GM12878 (cell line): ENCODE measurements at regions not wholly inside any gene's neighbourhood (a gene's known extent, or its start where the extent isn't known, plus 50 kb on each side); places are given as distances from the start of the nearest gene placed in this dataset.

Experiments used
- ATAC-seq: fragments of 200-7000 bp; cut with Tn5 transposase; 3 replicates; pipeline ENCODE4 v1.9.1; 2020; ENCODE audit warnings: mild to moderate bottlenecking, moderate library complexity
- BruUV-seq: library from RNA; stranded (reverse); fragments of 400-500 nt; replicated peaks from 2 replicates; lab custom pipeline; 2021; lab: Mats Ljungman, UMichigan
- CTCF ChIA-PET: fragments of 300-600 bp; sonication (Branson Sonifier 250); formaldehyde crosslinking; extraction: SDS; loops from one replicate; lab custom pipeline; 2021; ENCODE audit warnings: inconsistent platforms; lab: Yijun Ruan, JAX
- POLR2A ChIA-PET: fragments of 350-600 bp; formaldehyde crosslinking; extraction: SDS; loops from one replicate; lab custom pipeline; 2021; ENCODE audit warnings: inconsistent platforms; lab: Charles Lee
- RAD21 ChIA-PET: fragments of 300-600 bp; sonication (Branson Sonifier 250); formaldehyde crosslinking; loops from one replicate; lab custom pipeline; 2023; ENCODE audit warnings: antibody characterized with exemption; ENCODE audit not compliant: unreplicated experiment; lab: Charles Lee
- SMC1A ChIA-PET: fragments of 300-600 bp; sonication (Branson Sonifier 250); formaldehyde crosslinking; loops from one replicate; lab custom pipeline; 2023; ENCODE audit not compliant: unreplicated experiment, uncharacterized antibody; lab: Charles Lee
- DNase-seq: peaks from one replicate; pipeline ENCODE4 v3.0.0-alpha.2; 2011; ENCODE audit warnings: low read depth, low spot score
- FAIRE-seq: peaks from 3 replicates; lab custom pipeline; 2011; peaks lifted over from hg19 to GRCh38; lab: Jason Lieb, UNC
- H2AFZ ChIP-seq: 2 replicates; pipeline ENCODE4 v1.6.0; 2011; ENCODE audit warnings: low read depth, low read length, control low read depth; ENCODE audit not compliant: control insufficient read depth
- H3K27ac ChIP-seq: 2 replicates; pipeline ENCODE4 v1.5.1; 2011; ENCODE audit warnings: control low read depth; ENCODE audit not compliant: control insufficient read depth, insufficient read depth
- H3K27me3 ChIP-seq, 2 experiments: replicated peaks in 1 of 2; 2 replicates each; pipeline versions ENCODE4 v1.6.0 to v1.6.1; 2011; ENCODE audit warnings: low read length in 1 of 2; ENCODE audit not compliant: control insufficient read depth in 2 of 2, insufficient read depth in 2 of 2
- H3K36me3 ChIP-seq, 2 experiments: 2 replicates each; pipeline ENCODE4 v1.5.1; 2011; ENCODE audit warnings: low read length in 1 of 2; ENCODE audit not compliant: control insufficient read depth in 2 of 2, insufficient read depth in 2 of 2
- H3K4me1 ChIP-seq: 2 replicates; pipeline ENCODE4 v1.6.1; 2011; ENCODE audit warnings: mild to moderate bottlenecking, low read length, moderate library complexity, mixed read lengths; ENCODE audit not compliant: control insufficient read depth, insufficient read depth
- H3K4me2 ChIP-seq: 2 replicates; pipeline ENCODE4 v1.6.0; 2011; ENCODE audit warnings: control low read depth; ENCODE audit not compliant: control insufficient read depth, insufficient read depth
- H3K4me3 ChIP-seq: fragments of 200-600 bp; sonication (generic); 2 replicates; pipeline ENCODE4 v1.5.1; 2016
- H3K79me2 ChIP-seq: 2 replicates; pipeline ENCODE4 v1.6.0; 2011; ENCODE audit warnings: low read length; ENCODE audit not compliant: control insufficient read depth, insufficient read depth
- H3K9ac ChIP-seq: 2 replicates; pipeline ENCODE4 v1.8.0; 2011; ENCODE audit warnings: low read length, control low read depth, mixed read lengths; ENCODE audit not compliant: control insufficient read depth, insufficient read depth
- H3K9me3 ChIP-seq: replicated peaks from 3 replicates; pipeline ENCODE4 v1.5.1; 2011; ENCODE audit warnings: mild to moderate bottlenecking, low read length; ENCODE audit not compliant: control insufficient read depth, insufficient read depth
- H4K20me1 ChIP-seq: 2 replicates; pipeline ENCODE4 v1.6.0; 2011; ENCODE audit not compliant: control insufficient read depth, insufficient read depth
- CREB1 ChIP-seq: IDR thresholded peaks from 2 replicates; pipeline ENCODE4 v1.6.1; 2012; ENCODE audit warnings: low read depth, mild to moderate bottlenecking, inconsistent platforms
- JUND ChIP-seq: IDR thresholded peaks from 2 replicates; pipeline ENCODE4 v1.6.1; 2012; ENCODE audit warnings: low read depth, mild to moderate bottlenecking, low read length, improper control_type of control experiment, moderate library complexity
- NR2C2 ChIP-seq: IDR thresholded peaks from 2 replicates; pipeline ENCODE4 v1.6.1; 2011; ENCODE audit warnings: borderline replicate concordance, low read depth; ENCODE audit not compliant: control insufficient read depth, insufficient read length
- RAD51 ChIP-seq: fragments of 450-650 bp; IDR thresholded peaks from 2 replicates; pipeline ENCODE4 v1.6.1; 2016; ENCODE audit warnings: moderate library complexity, mild to moderate bottlenecking, inconsistent platforms
- REST ChIP-seq: IDR thresholded peaks from 2 replicates; pipeline ENCODE4 v1.6.1; 2012; ENCODE audit warnings: mild to moderate bottlenecking, low read depth, low read length
- TARDBP ChIP-seq: IDR thresholded peaks from 2 replicates; pipeline ENCODE4 v1.6.1; 2016; ENCODE audit warnings: borderline replicate concordance
- WGBS: methylation state at CpG from one replicate; pipeline ENCODE4 v1.1.6; 2016; ENCODE audit warnings: low lambda C conversion rate; ENCODE audit not compliant: insufficient replicate concordance, insufficient coverage; ENCODE audit errors: missing lambda C conversion rate; 5-methylcytosine and 5-hydroxymethylcytosine counted together
- in situ Hi-C: fragments of 300-500 bp; cut with MboI; formaldehyde crosslinking; loops from 9 replicates; pipeline ENCODE4 v1.14.3; 2018; ENCODE audit warnings: mixed read lengths
- intact Hi-C: fragments of 100-400 bp; cut with micrococcal nuclease; formaldehyde crosslinking; loops from one replicate; pipeline ENCODE4 v1.14.2; 2022; ENCODE audit not compliant: unreplicated experiment
- TF ChIP-seq, protein P1 (sequence below): fragments of 450-650 bp; formaldehyde crosslinking; IDR thresholded peaks from 2 replicates; pipeline ENCODE4 v1.4.0; 2020; ENCODE audit warnings: mild to moderate bottlenecking, moderate library complexity

- no peaks in the 10 kb centered on the region for H3K36me3 ChIP-seq
- no peaks in the 10 kb centered on the region for H3K27me3 ChIP-seq
- no peaks in the 10 kb centered on the region for H4K20me1 ChIP-seq
- no peak for ATAC-seq
- H3K27ac ChIP-seq, result no peak overlapping the region
- RAD21 ChIA-PET, result no interaction called here
- FAIRE-seq, result no peak
- H3K4me2 ChIP-seq, result no peak overlapping the region
- POLR2A ChIA-PET, result interaction anchor here (0.6 kb wide), 1 partner anchor 663 kb away, joined by 4 read pairs; no protein-coding TSS in a partner anchor
- CTCF ChIA-PET, result no interaction called here
- BruUV-seq, result no TSS peak
- no peak for DNase-seq
- H3K4me1 ChIP-seq, result no peaks in the 10 kb centered on the region
- in situ Hi-C loops (no loop called here), intact Hi-C loops (no loop called here)
- SMC1A ChIA-PET, result no interaction called here
- no peak overlapping the region for H3K4me3 ChIP-seq
- no peak overlapping the region for H3K9ac ChIP-seq
- WGBS, result 0% methylated on average over 1 of the region's 1 CpG
- no peak for TF ChIP-seq REST
- no peaks in the 10 kb centered on the region for H3K79me2 ChIP-seq
- H2AFZ ChIP-seq, result no peak overlapping the region
- no peaks in the 10 kb centered on the region for H3K9me3 ChIP-seq
These were observed 210.4 kb upstream of the IRX5 start for GRCh38 chr16:54720259-54720658.

- CTCF ChIA-PET, result no interaction called here
- Histone ChIP-seq H3K36me3 (no peaks in the 10 kb centered on the region), H3K27me3 (no peaks in the 10 kb centered on the region), H3K4me3 (no peak overlapping the region), H2AFZ (no peak overlapping the region), H3K4me2 (no peak overlapping the region), H3K79me2 (no peaks in the 10 kb centered on the region), H3K4me1 (no peaks in the 10 kb centered on the region), H3K9me3 (no peaks in the 10 kb centered on the region), H3K9ac (no peak overlapping the region), H3K27ac (no peak overlapping the region), H4K20me1 (no peaks in the 10 kb centered on the region)
- BruUV-seq, result no TSS peak
- DNase-seq (no peak), FAIRE-seq (no peak), ATAC-seq (no peak)
- intact Hi-C loops, result no loop called here
- WGBS, result 60% methylated on average over 10 of the region's 10 CpGs
- in situ Hi-C loops, result no loop called here
- POLR2A ChIA-PET, result no interaction called here
- RAD21 ChIA-PET, result no interaction called here
- SMC1A ChIA-PET, result no interaction called here
- TF ChIP-seq CREB1 (no peak), NR2C2 (no peak), TARDBP (no peak), RAD51 (no peak), JUND (no peak)
- TF ChIP-seq, protein P1, sequence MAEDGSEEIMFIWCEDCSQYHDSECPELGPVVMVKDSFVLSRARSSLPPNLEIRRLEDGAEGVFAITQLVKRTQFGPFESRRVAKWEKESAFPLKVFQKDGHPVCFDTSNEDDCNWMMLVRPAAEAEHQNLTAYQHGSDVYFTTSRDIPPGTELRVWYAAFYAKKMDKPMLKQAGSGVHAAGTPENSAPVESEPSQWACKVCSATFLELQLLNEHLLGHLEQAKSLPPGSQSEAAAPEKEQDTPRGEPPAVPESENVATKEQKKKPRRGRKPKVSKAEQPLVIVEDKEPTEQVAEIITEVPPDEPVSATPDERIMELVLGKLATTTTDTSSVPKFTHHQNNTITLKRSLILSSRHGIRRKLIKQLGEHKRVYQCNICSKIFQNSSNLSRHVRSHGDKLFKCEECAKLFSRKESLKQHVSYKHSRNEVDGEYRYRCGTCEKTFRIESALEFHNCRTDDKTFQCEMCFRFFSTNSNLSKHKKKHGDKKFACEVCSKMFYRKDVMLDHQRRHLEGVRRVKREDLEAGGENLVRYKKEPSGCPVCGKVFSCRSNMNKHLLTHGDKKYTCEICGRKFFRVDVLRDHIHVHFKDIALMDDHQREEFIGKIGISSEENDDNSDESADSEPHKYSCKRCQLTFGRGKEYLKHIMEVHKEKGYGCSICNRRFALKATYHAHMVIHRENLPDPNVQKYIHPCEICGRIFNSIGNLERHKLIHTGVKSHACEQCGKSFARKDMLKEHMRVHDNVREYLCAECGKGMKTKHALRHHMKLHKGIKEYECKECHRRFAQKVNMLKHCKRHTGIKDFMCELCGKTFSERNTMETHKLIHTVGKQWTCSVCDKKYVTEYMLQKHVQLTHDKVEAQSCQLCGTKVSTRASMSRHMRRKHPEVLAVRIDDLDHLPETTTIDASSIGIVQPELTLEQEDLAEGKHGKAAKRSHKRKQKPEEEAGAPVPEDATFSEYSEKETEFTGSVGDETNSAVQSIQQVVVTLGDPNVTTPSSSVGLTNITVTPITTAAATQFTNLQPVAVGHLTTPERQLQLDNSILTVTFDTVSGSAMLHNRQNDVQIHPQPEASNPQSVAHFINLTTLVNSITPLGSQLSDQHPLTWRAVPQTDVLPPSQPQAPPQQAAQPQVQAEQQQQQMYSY (CRISPR knock-in tag), result no peak
These were observed 211.0 kb upstream of the IRX5 start for GRCh38 chr16:54719624-54720023.
